HG03442 (cell line): ENCODE measurements at regions not wholly inside any gene's neighbourhood (a gene's known extent, or its start where the extent isn't known, plus 50 kb on each side); places are given as distances from the start of the nearest gene placed in this dataset.
"Not testable (repeated sequence)": the region's sequence is repeated elsewhere in the genome, so short reads cannot be mapped to it uniquely, and the experiment has no call there.

Source experiments
- ATAC-seq: cut with Tn5 transposase; IDR thresholded peaks from one replicate; pipeline ENCODE4 v1.9.1; 2021; ENCODE audit warnings: mild to moderate bottlenecking, moderate library complexity; ENCODE audit not compliant: unreplicated experiment

GRCh38 chr9:75658301-75658905 lies 232.1 kb upstream of the PCSK5 start:
- ATAC-seq = no peak

GRCh38 chr9:75664597-75664996 lies 225.9 kb upstream of the PCSK5 start:
- ATAC-seq = no peak

- ATAC-seq = no peak
These were observed 223.5 kb upstream of the PCSK5 start for GRCh38 chr9:75666856-75667554.

- no peak for ATAC-seq
These were observed 220.8 kb upstream of the PCSK5 start for GRCh38 chr9:75669721-75670120.

- ATAC-seq = no peak
These were observed 219.1 kb upstream of the PCSK5 start for GRCh38 chr9:75671354-75671753.

- ATAC-seq = no peak
These were observed 218.0 kb upstream of the PCSK5 start for GRCh38 chr9:75672478-75672877.

- no peak for ATAC-seq
These were observed 206.9 kb upstream of the PCSK5 start for GRCh38 chr9:75683591-75683990.

- no peak for ATAC-seq
These were observed 205.4 kb upstream of the PCSK5 start for GRCh38 chr9:75685062-75685461.

- no peak for ATAC-seq
These were observed 203.0 kb upstream of the PCSK5 start for GRCh38 chr9:75687359-75687953.

GRCh38 chr9:75690551-75690950 lies 199.9 kb upstream of the PCSK5 start:
- ATAC-seq = not testable (repeated sequence)

GRCh38 chr9:75691408-75691807 lies 199.1 kb upstream of the PCSK5 start:
- ATAC-seq = no peak

- ATAC-seq = no peak
These were observed 198.2 kb upstream of the PCSK5 start for GRCh38 chr9:75692309-75692708.

GRCh38 chr9:75695921-75696320 lies 194.6 kb upstream of the PCSK5 start:
- ATAC-seq = no peak

- no peak for ATAC-seq
These were observed 191.5 kb upstream of the PCSK5 start for GRCh38 chr9:75699017-75699416.

- ATAC-seq = no peak
These were observed 190.7 kb upstream of the PCSK5 start for GRCh38 chr9:75699625-75700251.

GRCh38 chr9:75700252-75700640 lies 190.2 kb upstream of the PCSK5 start:
- no peak for ATAC-seq

- no peak for ATAC-seq
These were observed 183.3 kb upstream of the PCSK5 start for GRCh38 chr9:75707191-75707590.

- ATAC-seq = no peak
These were observed 180.8 kb upstream of the PCSK5 start for GRCh38 chr9:75709698-75710097.

- ATAC-seq = no peak
These were observed 177.8 kb upstream of the PCSK5 start for GRCh38 chr9:75712700-75713099.

- no peak for ATAC-seq
These were observed 177.1 kb upstream of the PCSK5 start for GRCh38 chr9:75713335-75713734.

- ATAC-seq = no peak
These were observed 175.1 kb upstream of the PCSK5 start for GRCh38 chr9:75715360-75715759.

- no peak for ATAC-seq
These were observed 171.8 kb upstream of the PCSK5 start for GRCh38 chr9:75718677-75719076.
